ENCODE measurements at regions not wholly inside any gene's neighbourhood (a gene's known extent, or its start where the extent isn't known, plus 50 kb on each side); places are given as distances from the start of the nearest gene placed in this dataset.

GRCh38 chr5:101520417-101520816, 617.3 kb upstream of the ST8SIA4 start:
- TF ChIP-seq POLR2A (IDR thresholded peaks at IDR 0.05) (no peak), CTCF (IDR thresholded peaks at IDR 0.05) (no peak), EP300 (IDR thresholded peaks at IDR 0.05) (no peak)
- no peak for DNase-seq (ENCODE audit: low spot score in 2 of 2)
- Histone ChIP-seq H3K36me3 (no peaks in the 10 kb centered on the region), H3K27ac (no peak overlapping the region), H3K27me3 (no peaks in the 10 kb centered on the region), H3K9me3 (peaks cover 0 to 5% (median 0%) of the 10 kb centered on the region in 4 donors), H3K4me3 (no peak overlapping the region), H3K4me1 (no peaks in the 10 kb centered on the region)
- 80 to 90% methylated on average over 2 of the region's 2 CpGs for WGBS, 2 donors

- H3K27ac ChIP-seq: no peak overlapping the region
- H3K9me3 ChIP-seq: peaks cover 0 to 11% (median 0%) of the 10 kb centered on the region in 4 donors
- H3K27me3 ChIP-seq: no peaks in the 10 kb centered on the region
- 75 to 81% methylated on average over 2 of the region's 2 CpGs for WGBS, 2 donors
- TF ChIP-seq POLR2A (IDR thresholded peaks at IDR 0.05) (no peak), CTCF (IDR thresholded peaks at IDR 0.05) (no peak), EP300 (IDR thresholded peaks at IDR 0.05) (no peak)
- no peaks in the 10 kb centered on the region for H3K4me1 ChIP-seq
- H3K36me3 ChIP-seq: no peaks in the 10 kb centered on the region
- no peak overlapping the region for H3K4me3 ChIP-seq
- DNase-seq (ENCODE audit: low spot score in 2 of 2): no peak
Measured at GRCh38 chr5:101517795-101518194, 614.7 kb upstream of the ST8SIA4 start.

- Histone ChIP-seq H3K27me3 (no peaks in the 10 kb centered on the region), H3K4me3 (no peak overlapping the region), H3K36me3 (no peaks in the 10 kb centered on the region), H3K9me3 (peaks cover 0 to 11% (median 0%) of the 10 kb centered on the region in 4 donors), H3K4me1 (no peaks in the 10 kb centered on the region), H3K27ac (no peak overlapping the region)
- no peak for DNase-seq (ENCODE audit: low spot score in 2 of 2)
- no peak for TF ChIP-seq POLR2A (IDR thresholded peaks at IDR 0.05)
- no peak for TF ChIP-seq EP300 (IDR thresholded peaks at IDR 0.05)
- no peak for TF ChIP-seq CTCF (IDR thresholded peaks at IDR 0.05)
- WGBS, 2 donors: 55 to 70% methylated on average over 2 of the region's 2 CpGs
Measured at GRCh38 chr5:101515721-101516120, 612.6 kb upstream of the ST8SIA4 start.

- DNase-seq (ENCODE audit: low spot score in 2 of 2): no peak
- no peaks in the 10 kb centered on the region for H3K4me1 ChIP-seq
- no peaks in the 10 kb centered on the region for H3K36me3 ChIP-seq
- no peak overlapping the region for H3K4me3 ChIP-seq
- no peaks in the 10 kb centered on the region for H3K27me3 ChIP-seq
- WGBS, 2 donors: 90 to 94% methylated on average over 19 to 23 of the region's 25 CpGs
- no peak for TF ChIP-seq EP300 (IDR thresholded peaks at IDR 0.05)
- no peak for TF ChIP-seq POLR2A (IDR thresholded peaks at IDR 0.05)
- no peak for TF ChIP-seq CTCF (IDR thresholded peaks at IDR 0.05)
- H3K27ac ChIP-seq: no peak overlapping the region
- H3K9me3 ChIP-seq: peaks cover 0 to 29% (median 0%) of the 10 kb centered on the region in 4 donors
Measured at GRCh38 chr5:101505891-101506570, 602.9 kb upstream of the ST8SIA4 start.

GRCh38 chr5:101482931-101483330, 579.8 kb upstream of the ST8SIA4 start:
- DNase-seq (ENCODE audit: low spot score in 2 of 2): no peak
- no peak overlapping the region for H3K4me3 ChIP-seq
- no peaks in the 10 kb centered on the region for H3K36me3 ChIP-seq
- H3K9me3 ChIP-seq: no peaks in the 10 kb centered on the region
- no peaks in the 10 kb centered on the region for H3K4me1 ChIP-seq
- WGBS, 2 donors: 57 to 63% methylated on average over 3 of the region's 3 CpGs
- no peak overlapping the region for H3K27ac ChIP-seq
- TF ChIP-seq EP300 (IDR thresholded peaks at IDR 0.05) (no peak), POLR2A (IDR thresholded peaks at IDR 0.05) (no peak), CTCF (IDR thresholded peaks at IDR 0.05) (no peak)
- no peaks in the 10 kb centered on the region for H3K27me3 ChIP-seq
